Epidermal melanocyte (primary cell): ENCODE measurements at regions not wholly inside any gene's neighbourhood (a gene's known extent, or its start where the extent isn't known, plus 50 kb on each side); places are given as distances from the start of the nearest gene placed in this dataset.

ENCODE experiments used
- DNase-seq: peaks from one replicate; pipeline ENCODE4 v3.0.0; 2011; ENCODE audit warnings: low spot score; ENCODE audit not compliant: insufficient read length

DNA sequence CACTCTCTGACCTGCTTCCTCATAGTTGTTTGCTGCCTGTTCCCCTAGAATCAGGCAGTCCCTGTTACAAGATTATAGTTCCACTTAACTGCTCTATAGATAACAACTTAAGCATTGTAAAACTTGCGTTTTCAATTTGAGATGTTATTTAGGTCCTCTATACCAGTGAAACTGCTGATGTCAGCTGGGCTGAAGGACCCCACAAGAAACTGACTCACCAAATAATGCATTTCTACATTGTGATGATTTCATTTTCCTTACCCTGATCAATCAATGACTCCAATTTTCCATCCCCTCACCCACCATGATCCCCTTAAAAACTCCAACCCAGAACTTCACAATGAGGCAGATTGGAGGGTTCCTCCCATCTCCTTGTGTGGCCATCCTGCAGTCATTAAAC, 280.7 kb downstream of the SLITRK1 start:
- DNase-seq = no peak

DNA sequence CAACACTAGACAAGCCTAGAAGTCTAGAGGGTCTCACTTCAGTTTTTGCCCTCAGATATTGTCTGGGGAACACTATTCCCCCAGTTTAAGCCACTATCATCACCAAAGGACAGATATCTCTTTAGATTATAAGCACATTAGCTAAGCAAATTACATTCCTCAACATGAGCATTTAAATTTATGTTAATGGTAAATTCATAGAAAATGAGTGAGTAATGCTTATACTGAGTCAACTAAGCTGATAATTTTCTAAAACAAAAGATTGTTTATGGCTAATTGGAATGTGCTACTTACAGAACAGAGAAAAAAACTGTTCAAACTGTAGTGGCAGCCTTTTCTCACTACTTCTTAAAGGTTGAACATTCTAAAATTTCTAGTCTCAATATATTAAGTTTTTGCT, 290.2 kb downstream of the SLITRK1 start:
- DNase-seq = no peak

DNA sequence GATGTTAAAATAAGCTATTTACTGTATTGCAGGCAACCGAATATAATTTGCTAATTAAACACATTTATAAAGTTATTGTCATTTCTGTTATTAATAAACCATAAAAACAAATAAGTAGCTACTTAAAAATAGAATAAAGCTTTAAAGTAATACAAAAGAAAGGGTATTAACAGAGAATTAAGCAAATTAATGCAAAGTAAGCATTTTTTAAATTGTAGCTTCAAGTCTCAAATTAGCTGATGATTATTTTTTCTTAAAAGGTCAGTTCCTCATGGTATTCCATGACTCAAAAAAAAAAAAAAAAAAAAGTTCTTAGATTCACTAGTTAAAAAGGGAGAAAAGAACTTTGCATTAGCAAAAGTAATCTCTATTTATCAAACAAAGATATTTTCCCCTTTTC, 292.5 kb downstream of the SLITRK1 start:
- no peak for DNase-seq

DNA sequence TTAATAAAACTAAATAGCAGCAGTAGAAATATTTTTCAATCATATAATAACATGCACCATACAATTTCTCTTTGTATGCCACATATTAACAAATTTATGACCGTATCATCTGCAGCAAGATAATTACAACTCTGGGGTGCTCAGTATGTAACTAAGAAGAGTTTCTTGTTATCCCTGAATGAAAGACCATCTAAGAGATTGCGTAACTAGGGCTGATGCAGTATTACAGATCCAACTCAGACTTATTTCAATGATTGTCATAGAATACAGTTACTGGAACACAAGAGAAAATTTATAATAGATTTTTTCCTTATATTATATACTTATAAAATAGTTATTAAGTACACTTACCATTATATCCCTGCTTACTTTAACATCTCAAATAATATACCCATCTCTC, 305.1 kb downstream of the SLITRK1 start:
- DNase-seq = no peak

DNA sequence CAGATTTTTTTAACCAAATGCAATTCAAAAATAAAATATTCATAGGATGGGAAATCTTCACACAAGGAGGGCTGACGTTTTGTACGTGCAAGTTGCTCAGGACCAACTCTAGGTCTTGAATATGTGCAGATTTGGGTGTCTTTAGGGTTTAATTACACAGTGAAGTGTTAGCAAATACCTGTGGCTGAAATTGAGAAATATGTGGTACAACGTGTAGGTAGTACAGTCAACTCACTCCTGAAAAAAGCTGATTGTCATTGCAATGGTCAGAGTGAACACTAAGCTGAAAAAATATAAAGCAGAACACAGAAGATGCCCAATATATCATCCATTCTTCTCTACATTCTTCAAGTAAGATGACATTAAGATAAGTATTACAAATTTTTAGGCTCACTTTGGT, 314.3 kb downstream of the SLITRK1 start:
- DNase-seq = no peak

- DNase-seq = no peak
Observed at GRCh38 chr13:83563499-83563898, 318.8 kb downstream of the SLITRK1 start.

- DNase-seq = no peak
Observed at GRCh38 chr13:83557845-83558244, 324.4 kb downstream of the SLITRK1 start.

DNA sequence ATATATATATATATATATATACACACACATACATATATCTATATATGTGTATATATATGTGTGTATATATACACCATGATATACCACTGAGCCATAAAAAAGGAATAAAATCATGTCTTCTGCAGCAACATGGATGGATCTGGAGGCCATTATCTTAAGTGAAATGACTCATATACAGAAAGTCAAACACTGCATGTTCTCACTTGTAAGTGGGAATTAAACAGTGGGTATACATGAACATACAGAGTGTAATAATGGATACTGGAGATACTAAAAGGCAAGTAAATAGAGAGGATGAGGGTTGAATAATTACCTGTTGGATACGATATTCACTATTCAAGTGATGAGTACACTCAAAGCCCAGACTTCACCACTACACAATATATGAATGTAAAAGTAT, 332.6 kb downstream of the SLITRK1 start:
- DNase-seq = no peak

- no peak for DNase-seq
Observed at GRCh38 chr13:83547043-83547442, 335.2 kb downstream of the SLITRK1 start.

GRCh38 chr13:83546476-83546875, 335.8 kb downstream of the SLITRK1 start:
- DNase-seq = no peak

GRCh38 chr13:83538636-83539035, 343.6 kb downstream of the SLITRK1 start:
- no peak for DNase-seq

DNA sequence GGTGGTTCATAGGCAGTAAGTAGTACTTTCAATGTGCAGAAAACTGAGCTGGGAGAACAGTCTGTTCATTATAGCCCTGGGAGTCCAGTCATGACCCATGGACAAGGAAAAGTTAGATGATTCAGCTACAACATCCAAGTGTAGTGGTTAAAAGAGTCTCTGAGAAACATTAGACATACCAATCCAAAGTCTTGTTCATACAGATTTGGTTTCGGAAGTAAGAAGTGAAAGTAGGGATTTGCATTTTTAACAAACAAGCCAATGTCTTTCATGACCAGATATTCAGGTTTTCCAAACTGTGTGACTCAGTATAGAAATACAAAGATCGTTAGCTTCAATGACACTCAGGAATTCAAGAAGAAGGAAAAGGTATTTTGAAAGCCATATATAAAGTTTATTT, 345.3 kb downstream of the SLITRK1 start:
- no peak for DNase-seq

DNA sequence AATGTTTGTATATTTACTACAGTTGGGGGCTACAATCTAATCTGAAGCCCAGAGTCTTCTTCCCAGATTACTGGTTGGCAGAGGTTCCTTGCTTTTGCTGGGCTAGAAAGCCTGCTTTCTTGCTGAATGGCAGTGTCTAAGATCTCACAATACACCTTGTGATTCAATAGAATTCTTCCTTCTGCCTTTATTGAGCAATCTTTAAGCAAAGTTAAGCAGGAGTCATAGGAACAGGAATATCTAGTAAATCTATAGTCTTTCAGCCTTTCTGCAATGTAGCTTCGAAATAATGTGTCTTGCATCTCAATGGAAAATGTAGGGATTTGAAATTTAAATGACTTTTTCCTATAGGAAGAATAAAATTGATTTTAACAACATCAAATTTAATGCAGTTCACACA, 346.1 kb downstream of the SLITRK1 start:
- no peak for DNase-seq

GRCh38 chr13:83532809-83533208, 349.5 kb downstream of the SLITRK1 start:
- DNase-seq = no peak

DNA sequence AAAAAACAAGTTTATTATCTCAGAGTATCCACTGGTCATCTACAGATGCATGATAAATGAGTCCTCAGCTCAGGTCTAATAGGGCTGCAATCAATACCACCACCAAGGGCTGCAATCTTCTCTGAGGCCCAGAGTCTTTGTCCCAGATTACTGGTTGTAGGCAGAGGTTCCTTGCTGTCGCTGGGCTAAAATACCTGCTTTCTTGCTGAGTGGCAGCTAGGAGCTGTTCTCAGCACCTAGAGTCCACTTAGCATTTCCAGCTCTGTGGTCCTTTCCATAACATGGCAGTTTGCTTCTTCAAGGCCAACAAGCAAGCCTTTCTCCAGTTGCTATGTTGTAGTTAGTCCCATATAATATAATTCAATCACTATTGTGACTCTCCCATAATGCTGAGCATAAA, 351.3 kb downstream of the SLITRK1 start:
- no peak for DNase-seq

DNA sequence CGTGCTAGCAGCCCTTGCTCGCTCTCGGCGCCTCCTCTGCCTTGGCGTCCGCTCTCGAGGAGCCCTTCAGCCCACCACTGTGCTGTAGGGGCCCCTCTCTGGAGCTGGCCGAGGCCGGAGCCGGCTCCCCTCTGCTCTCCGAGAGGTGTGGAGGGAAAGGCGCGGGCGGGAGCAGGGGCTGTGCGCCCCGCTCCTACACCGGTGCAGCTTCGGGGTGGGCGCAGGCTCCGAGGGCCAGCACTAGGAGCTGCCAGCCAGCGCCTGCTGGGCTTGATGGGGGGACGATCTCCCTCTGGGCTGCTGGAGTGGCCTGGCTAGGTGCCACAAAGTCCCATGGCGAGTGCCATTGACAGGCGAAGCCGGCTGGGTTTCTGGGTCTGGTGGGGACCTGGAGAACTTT, 365.5 kb downstream of the SLITRK1 start:
- DNase-seq = no peak

GRCh38 chr13:83515268-83516015, 366.8 kb downstream of the SLITRK1 start:
- DNase-seq = no peak

DNA sequence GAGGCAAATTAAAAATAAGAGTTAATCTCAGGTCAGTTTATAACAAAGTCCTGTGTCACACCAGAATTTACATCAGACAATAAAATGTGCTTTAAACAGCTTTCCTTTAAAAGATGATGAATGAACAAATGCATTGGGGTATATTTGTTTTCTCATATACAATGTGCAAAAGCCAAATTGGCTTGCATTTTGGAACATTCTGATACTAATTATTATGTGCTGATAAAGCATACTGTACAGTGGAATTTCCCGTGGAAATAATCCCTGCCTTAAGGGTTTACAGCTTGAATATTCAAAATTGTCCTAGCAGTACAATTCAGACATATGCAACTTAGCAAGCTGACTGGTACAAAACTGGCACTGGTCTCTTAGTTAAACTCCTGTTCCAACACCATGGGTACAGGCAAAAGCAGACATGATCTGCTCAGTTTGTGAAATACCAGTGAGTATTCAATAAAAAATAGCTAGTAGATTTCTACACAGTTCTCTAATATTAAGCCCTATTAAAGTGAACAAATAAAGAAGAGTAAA, 373.4 kb downstream of the SLITRK1 start:
- DNase-seq = no peak

DNA sequence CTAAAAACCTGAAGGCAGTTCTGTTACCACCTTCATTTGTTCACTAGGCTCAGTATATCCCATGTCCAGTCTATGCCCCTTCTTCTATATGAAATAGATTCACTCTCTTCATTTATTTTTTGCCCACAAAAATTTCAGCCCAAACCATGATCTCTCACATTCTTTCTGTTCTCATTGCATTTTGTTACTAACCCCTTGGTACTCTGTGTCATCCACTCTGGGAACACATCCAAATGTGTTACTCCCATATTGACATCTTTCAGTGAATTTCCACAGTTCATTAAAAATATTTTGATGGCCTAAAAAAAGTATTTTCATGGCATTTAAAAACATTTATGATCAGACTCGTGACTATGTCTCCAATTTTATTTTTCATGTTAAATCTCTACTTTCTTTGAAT, 378.9 kb downstream of the SLITRK1 start:
- DNase-seq = no peak

GRCh38 chr13:83499286-83499685, 383.0 kb downstream of the SLITRK1 start:
- DNase-seq = no peak

DNA sequence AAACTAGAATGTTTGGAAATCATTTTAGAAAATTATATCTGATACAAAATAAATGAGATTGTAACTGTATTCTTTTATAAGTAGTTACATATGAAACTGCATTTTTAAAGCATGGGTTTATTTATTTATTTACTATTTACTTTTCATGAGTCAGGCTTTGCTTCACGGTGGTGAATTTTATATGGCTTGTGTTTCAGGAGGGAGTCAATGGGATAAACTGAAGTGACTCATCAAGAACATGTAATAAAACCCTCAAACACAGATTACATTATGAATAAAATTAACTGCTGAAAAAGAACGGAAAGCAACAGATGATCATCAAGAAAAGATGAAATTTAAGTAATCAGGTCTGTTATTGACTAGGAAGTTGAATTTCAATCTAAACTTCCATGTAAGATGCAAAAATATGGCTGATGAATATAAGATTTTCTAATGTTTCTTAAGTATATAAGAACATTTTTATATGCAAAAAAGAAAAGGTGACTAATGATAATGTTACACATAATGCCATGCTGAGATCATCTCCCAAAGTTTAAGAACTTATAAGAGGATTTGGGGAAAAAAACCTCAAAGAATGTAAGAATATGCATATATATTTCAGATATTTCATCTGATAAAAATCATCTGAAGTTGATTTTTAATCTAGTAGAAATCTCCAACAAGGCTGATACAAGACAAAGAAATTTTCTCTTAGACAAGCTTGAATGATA, 383.6 kb downstream of the SLITRK1 start:
- DNase-seq = peak; percentile 22

GRCh38 chr13:83498045-83498444, 384.2 kb downstream of the SLITRK1 start:
- DNase-seq = no peak

DNA sequence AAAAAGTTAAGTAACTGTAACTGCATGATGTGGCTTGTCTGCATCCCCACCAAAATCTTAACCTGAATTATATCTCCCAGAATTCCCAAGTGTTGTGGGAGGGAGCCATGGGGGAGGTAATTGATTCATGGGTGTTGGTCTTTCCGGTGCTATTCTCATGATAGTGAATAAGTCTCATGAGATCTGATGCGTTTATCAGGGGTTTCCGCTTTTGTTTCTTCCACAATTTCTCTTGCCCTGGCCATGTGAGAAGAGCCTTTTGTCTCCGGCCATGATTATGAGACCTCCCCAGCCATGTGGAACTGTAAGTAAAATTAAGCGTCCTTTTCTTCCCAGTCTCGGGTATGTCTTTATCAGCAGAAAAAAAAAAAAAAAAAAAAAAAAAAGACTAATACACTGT, 385.8 kb downstream of the SLITRK1 start:
- no peak for DNase-seq
